Activated T-cell treated with anti-CD3 and anti-CD28 coated beads, Interleukin-2, amount 50 U/mL, for 72 hours (primary cell): ENCODE measurements at regions not wholly inside any gene's neighbourhood (a gene's known extent, or its start where the extent isn't known, plus 50 kb on each side); places are given as distances from the start of the nearest gene placed in this dataset.

ENCODE experiments used
- ATAC-seq, 2 donors: fragments of 150-1000 bp; cut with Tn5 transposase; replicated peaks in 1 of 2; 2 replicates each; pipeline ENCODE4 v1.10.0; 2021; ENCODE audit warnings: moderate library complexity in 2 of 2, mild to moderate bottlenecking in 1 of 2
- DNase-seq, 2 donors: peaks; one replicate each; pipeline ENCODE4 v3.0.0; 2021 to 2022; ENCODE audit warnings: mixed read lengths in 1 of 2
- H3K27ac Mint-ChIP-seq: one replicate; pipeline ENCODE4 v1.8.0; 2022; ENCODE audit warnings: mild to moderate bottlenecking, moderate library complexity, mixed read lengths
- H3K27me3 Mint-ChIP-seq: one replicate; pipeline ENCODE4 v1.8.0; 2022; ENCODE audit warnings: low read depth, mixed read lengths
- H3K36me3 Mint-ChIP-seq, 2 donors: one replicate each; pipeline ENCODE4 v1.8.0; 2022; ENCODE audit warnings: mixed read lengths in 2 of 2, mild to moderate bottlenecking in 1 of 2; ENCODE audit not compliant: insufficient read depth in 2 of 2
- H3K4me1 Mint-ChIP-seq: one replicate; pipeline ENCODE4 v1.8.0; 2022; ENCODE audit warnings: low read depth, mixed read lengths
- H3K4me3 Mint-ChIP-seq, 2 donors: one replicate each; pipeline ENCODE4 v1.8.0; 2022; ENCODE audit warnings: mild to moderate bottlenecking in 2 of 2, mixed read lengths in 2 of 2, moderate library complexity in 2 of 2
- H3K9me3 Mint-ChIP-seq, 2 donors: one replicate each; pipeline ENCODE4 v1.8.0; 2022; ENCODE audit warnings: mixed read lengths in 2 of 2

GRCh38 chr15:95565016-95565600 is 765.4 kb upstream of the NR2F2 start:
- Mint-ChIP-seq H3K27ac (no peak overlapping the region), H3K4me1 (no peaks in the 10 kb centered on the region), H3K36me3 (no peaks in the 10 kb centered on the region), H3K9me3 (peaks cover 0 to 2% of the 10 kb centered on the region in 2 donors), H3K4me3 (no peak overlapping the region), H3K27me3 (peaks cover 19% of the 10 kb centered on the region)
- no peak for DNase-seq
- ATAC-seq, result no peak

DNA sequence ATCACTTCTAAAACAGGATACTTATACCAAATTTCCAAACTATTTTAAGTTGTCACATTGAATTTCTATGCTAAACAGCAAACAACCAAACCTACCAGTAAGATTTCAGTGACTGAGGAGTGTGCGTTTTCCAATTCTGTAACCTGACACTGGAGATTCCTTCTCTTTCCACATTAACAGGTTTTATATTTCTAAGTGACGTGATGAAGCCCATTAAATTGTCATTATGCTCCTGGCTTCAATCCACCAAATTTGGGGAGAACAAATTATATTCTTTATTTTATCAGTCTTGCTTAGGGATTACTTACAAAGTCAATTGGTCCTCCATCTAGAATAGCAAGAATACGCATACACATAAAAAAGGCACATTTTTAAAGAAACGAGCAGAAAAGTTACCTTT is 764.8 kb upstream of the NR2F2 start:
- no peak overlapping the region for H3K27ac Mint-ChIP-seq
- no peak overlapping the region for H3K4me3 Mint-ChIP-seq
- no peaks in the 10 kb centered on the region for H3K36me3 Mint-ChIP-seq
- DNase-seq (no peak), ATAC-seq (no peak)
- H3K4me1 Mint-ChIP-seq, result no peaks in the 10 kb centered on the region
- H3K27me3 Mint-ChIP-seq, result peaks cover 19% of the 10 kb centered on the region
- peaks cover 0 to 2% of the 10 kb centered on the region in 2 donors for H3K9me3 Mint-ChIP-seq

DNA sequence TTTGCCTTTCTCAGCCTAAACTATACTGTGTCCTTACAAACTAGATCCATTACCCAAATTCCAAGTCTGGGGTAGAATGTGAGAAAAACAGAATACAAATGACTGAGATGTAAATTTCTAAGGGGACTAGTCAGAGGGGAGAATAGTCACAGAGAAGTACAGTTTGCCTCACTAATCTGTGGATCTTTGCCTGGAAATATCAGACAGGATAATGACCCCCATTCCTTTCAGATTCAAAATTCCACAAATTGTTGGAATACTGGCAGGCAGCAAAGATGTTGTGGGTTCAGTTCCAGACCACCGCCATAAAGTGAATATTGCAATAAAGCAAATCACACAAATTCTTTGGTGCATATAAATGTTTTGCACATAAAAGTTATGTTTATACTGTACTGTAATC is 762.8 kb upstream of the NR2F2 start:
- Mint-ChIP-seq H3K9me3 (peaks cover 3 to 4% of the 10 kb centered on the region in 2 donors), H3K27ac (no peak overlapping the region), H3K36me3 (no peaks in the 10 kb centered on the region), H3K4me1 (no peaks in the 10 kb centered on the region), H3K4me3 (no peak overlapping the region), H3K27me3 (peaks cover 19% of the 10 kb centered on the region)
- ATAC-seq (no peak), DNase-seq (no peak)

GRCh38 chr15:95574053-95574452 is 756.4 kb upstream of the NR2F2 start:
- DNase-seq (no peak), ATAC-seq (no peak)

GRCh38 chr15:95577927-95578326 is 752.6 kb upstream of the NR2F2 start:
- peaks cover 17% of the 10 kb centered on the region for H3K27me3 Mint-ChIP-seq
- H3K36me3 Mint-ChIP-seq, result no peaks in the 10 kb centered on the region
- DNase-seq (no peak), ATAC-seq (no peak)
- H3K4me1 Mint-ChIP-seq, result no peaks in the 10 kb centered on the region
- H3K4me3 Mint-ChIP-seq, result no peak overlapping the region
- no peaks in the 10 kb centered on the region for H3K9me3 Mint-ChIP-seq
- H3K27ac Mint-ChIP-seq, result no peak overlapping the region

More at GRCh38 chr15:95574053-95574452, 756.4 kb upstream of the NR2F2 start:
- no peaks in the 10 kb centered on the region for H3K36me3 Mint-ChIP-seq
- no peak overlapping the region for H3K4me3 Mint-ChIP-seq
- peaks cover 3 to 4% of the 10 kb centered on the region in 2 donors for H3K9me3 Mint-ChIP-seq
- H3K4me1 Mint-ChIP-seq, result no peaks in the 10 kb centered on the region
- peaks cover 20% of the 10 kb centered on the region for H3K27me3 Mint-ChIP-seq
- no peak overlapping the region for H3K27ac Mint-ChIP-seq

DNA sequence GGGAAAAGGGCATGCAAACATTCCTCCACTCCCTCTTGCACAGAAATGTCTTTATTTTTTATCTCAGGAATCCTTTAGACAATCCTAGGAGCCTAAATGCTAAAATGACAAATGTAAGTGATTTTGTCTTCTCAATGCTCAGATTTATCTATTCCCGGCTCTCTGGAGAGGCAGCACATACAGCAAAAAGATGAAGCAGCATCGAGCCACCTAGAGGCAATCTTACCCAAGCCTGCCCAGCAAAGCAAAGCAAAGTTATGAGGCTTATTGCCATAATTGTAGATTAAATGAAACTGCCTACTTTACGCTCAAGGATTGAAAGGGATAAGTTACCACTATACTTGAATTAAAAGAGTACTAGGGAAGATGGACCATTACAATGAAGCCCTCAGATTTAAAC is 750.4 kb upstream of the NR2F2 start:
- Mint-ChIP-seq H3K4me1 (no peaks in the 10 kb centered on the region), H3K27me3 (peaks cover 27% of the 10 kb centered on the region), H3K36me3 (peaks cover 0 to 2% of the 10 kb centered on the region in 2 donors), H3K27ac (no peak overlapping the region), H3K9me3 (peaks cover 2 to 3% of the 10 kb centered on the region in 2 donors), H3K4me3 (no peak overlapping the region)
- DNase-seq (no peak), ATAC-seq (no peak)

DNA sequence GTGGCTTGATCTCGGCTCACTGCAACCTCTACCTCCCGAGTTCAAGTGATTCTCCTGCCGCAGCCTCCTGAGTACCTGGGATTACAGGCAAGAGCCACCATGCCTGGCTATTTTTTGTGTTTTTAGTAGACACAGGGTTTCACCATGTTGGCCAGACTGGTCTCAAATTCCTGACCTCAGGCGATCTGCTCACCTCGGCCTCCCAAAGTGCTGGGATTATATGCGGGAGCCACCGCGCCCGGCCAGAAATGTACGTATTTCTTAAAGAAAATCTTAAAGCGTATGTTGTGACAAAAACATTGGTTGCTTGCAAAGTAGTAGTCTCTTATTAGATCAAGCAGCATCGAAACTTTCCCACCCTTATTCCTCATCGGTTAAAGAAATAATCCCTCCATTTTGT is 748.9 kb upstream of the NR2F2 start:
- peaks cover 0 to 2% of the 10 kb centered on the region in 2 donors for H3K36me3 Mint-ChIP-seq
- peaks cover 27% of the 10 kb centered on the region for H3K27me3 Mint-ChIP-seq
- no peaks in the 10 kb centered on the region for H3K4me1 Mint-ChIP-seq
- no peak for ATAC-seq
- H3K4me3 Mint-ChIP-seq, result no peak overlapping the region
- H3K9me3 Mint-ChIP-seq, result peaks cover 4 to 7% of the 10 kb centered on the region in 2 donors
- no peak for DNase-seq
- H3K27ac Mint-ChIP-seq, result no peak overlapping the region

GRCh38 chr15:95584088-95584487 is 746.4 kb upstream of the NR2F2 start:
- H3K36me3 Mint-ChIP-seq, result peaks cover 0 to 2% of the 10 kb centered on the region in 2 donors
- peaks cover 4 to 7% of the 10 kb centered on the region in 2 donors for H3K9me3 Mint-ChIP-seq
- ATAC-seq, result no peak
- no peak for DNase-seq
- no peak overlapping the region for H3K4me3 Mint-ChIP-seq
- peaks cover 10% of the 10 kb centered on the region for H3K27me3 Mint-ChIP-seq
- no peaks in the 10 kb centered on the region for H3K4me1 Mint-ChIP-seq
- H3K27ac Mint-ChIP-seq, result no peak overlapping the region

DNA sequence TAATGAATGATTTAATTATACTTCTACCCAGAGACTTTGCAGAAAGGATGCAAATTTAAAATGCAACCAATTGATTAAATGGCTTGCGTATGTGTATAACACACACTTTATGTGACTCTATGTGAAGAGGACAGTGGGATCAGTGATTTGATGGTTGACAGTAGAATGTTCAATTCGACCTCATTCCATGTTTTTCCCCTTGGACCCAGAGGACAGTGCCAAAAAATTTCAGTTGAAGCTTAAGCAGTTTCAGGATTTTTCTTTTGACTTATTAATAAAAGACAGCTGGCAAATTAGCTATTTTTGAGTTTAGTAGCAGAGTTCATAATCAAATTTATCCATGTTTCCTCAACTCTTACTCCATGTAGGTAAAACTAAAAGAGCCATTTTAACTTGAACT is 742.4 kb upstream of the NR2F2 start:
- no peak for DNase-seq
- ATAC-seq, result no peak
- Mint-ChIP-seq H3K27ac (no peak overlapping the region), H3K4me3 (no peak overlapping the region), H3K27me3 (peaks cover 10% of the 10 kb centered on the region), H3K36me3 (peaks cover 0 to 2% of the 10 kb centered on the region in 2 donors), H3K9me3 (peaks cover 4 to 7% of the 10 kb centered on the region in 2 donors), H3K4me1 (no peaks in the 10 kb centered on the region)

- Mint-ChIP-seq H3K9me3 (no peaks in the 10 kb centered on the region), H3K4me1 (no peaks in the 10 kb centered on the region)
- peak in 1 of 2 donors; percentile 19 for ATAC-seq
Observed at GRCh38 chr15:95590533-95591044, 739.9 kb upstream of the NR2F2 start.

DNA sequence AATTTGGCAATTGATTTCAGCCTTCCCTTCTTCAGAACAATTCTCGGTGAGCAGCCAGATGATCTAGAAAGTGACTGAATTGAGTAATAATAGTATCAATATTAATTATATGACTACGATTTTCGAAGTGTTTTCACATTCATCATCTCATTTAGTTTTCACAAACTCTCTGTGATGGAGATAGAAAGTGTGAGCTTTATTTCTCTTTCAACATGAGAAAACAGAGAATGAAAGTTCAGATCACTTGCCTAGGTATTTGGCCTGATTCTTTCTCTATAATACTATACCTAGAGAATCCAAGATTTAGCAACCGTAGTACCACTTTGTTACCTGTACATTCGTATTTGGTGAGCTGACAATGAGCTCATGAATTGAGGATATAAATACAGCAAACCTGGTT is 739.2 kb upstream of the NR2F2 start:
- H3K4me1 Mint-ChIP-seq, result no peaks in the 10 kb centered on the region
- ATAC-seq, result peak in 1 of 2 donors; percentile 35
- no peak overlapping the region for H3K4me3 Mint-ChIP-seq
- no peaks in the 10 kb centered on the region for H3K9me3 Mint-ChIP-seq
- H3K27ac Mint-ChIP-seq, result no peak overlapping the region
- peaks cover 14% of the 10 kb centered on the region for H3K27me3 Mint-ChIP-seq
- no peaks in the 10 kb centered on the region for H3K36me3 Mint-ChIP-seq
- DNase-seq, result no peak

More at GRCh38 chr15:95590533-95591044, 739.9 kb upstream of the NR2F2 start:
- H3K36me3 Mint-ChIP-seq, result no peaks in the 10 kb centered on the region
- H3K27ac Mint-ChIP-seq, result no peak overlapping the region
- no peak for DNase-seq
- H3K27me3 Mint-ChIP-seq, result peaks cover 11% of the 10 kb centered on the region
- no peak overlapping the region for H3K4me3 Mint-ChIP-seq

- ATAC-seq (no peak), DNase-seq (no peak)
- H3K27me3 Mint-ChIP-seq, result peaks cover 14% of the 10 kb centered on the region
- no peak overlapping the region for H3K27ac Mint-ChIP-seq
- H3K4me1 Mint-ChIP-seq, result no peaks in the 10 kb centered on the region
- H3K36me3 Mint-ChIP-seq, result no peaks in the 10 kb centered on the region
- no peak overlapping the region for H3K4me3 Mint-ChIP-seq
- H3K9me3 Mint-ChIP-seq, result no peaks in the 10 kb centered on the region
Observed at GRCh38 chr15:95591886-95592285, 738.6 kb upstream of the NR2F2 start.

DNA sequence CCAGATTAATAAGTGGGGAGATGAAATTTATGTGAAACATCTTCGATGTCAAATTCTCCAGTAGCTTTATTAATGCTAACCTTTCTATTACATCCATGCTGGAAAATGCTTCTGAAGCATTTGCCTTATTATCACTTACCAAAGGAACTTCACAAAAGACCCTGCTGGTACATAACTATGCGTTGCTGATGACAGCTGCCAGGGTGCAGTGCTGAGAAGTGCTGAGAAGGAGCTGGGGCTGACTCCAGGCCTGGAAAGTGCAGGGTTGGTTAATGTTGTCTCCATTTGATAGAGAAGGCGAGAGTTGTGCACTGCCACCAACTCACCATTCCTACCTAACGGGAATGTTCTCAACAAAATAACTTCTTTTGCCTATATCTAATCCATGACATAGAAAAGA is 736.0 kb upstream of the NR2F2 start:
- no peak for DNase-seq
- Mint-ChIP-seq H3K4me3 (no peak overlapping the region), H3K9me3 (no peaks in the 10 kb centered on the region), H3K4me1 (no peaks in the 10 kb centered on the region), H3K27ac (no peak overlapping the region), H3K36me3 (no peaks in the 10 kb centered on the region), H3K27me3 (peaks cover 14% of the 10 kb centered on the region)
- no peak for ATAC-seq

- peaks cover 14% of the 10 kb centered on the region for H3K27me3 Mint-ChIP-seq
- DNase-seq, result no peak
- H3K4me3 Mint-ChIP-seq, result no peak overlapping the region
- no peaks in the 10 kb centered on the region for H3K9me3 Mint-ChIP-seq
- no peaks in the 10 kb centered on the region for H3K4me1 Mint-ChIP-seq
- no peak overlapping the region for H3K27ac Mint-ChIP-seq
- no peak for ATAC-seq
- H3K36me3 Mint-ChIP-seq, result no peaks in the 10 kb centered on the region
Observed at GRCh38 chr15:95595759-95596158, 734.7 kb upstream of the NR2F2 start.
